ENCODE measurements at regions not wholly inside any gene's neighbourhood (a gene's known extent, or its start where the extent isn't known, plus 50 kb on each side); places are given as distances from the start of the nearest gene placed in this dataset.

GRCh38 chr1:214108097-214108446 is 120.3 kb downstream of the PROX1 start:
- no peaks in the 10 kb centered on the region for H3K36me3 ChIP-seq (ENCODE audit: insufficient read depth, low read length)
- no peaks in the 10 kb centered on the region for H3K9me3 ChIP-seq (ENCODE audit: insufficient read depth, low read length, severe bottlenecking)
- TF ChIP-seq CTCF (IDR thresholded peaks at IDR 0.05; ENCODE audit: borderline replicate concordance, extremely low read depth, low read length, poor library complexity, severe bottlenecking) = no peak
- no peak for TF ChIP-seq EZH2 (IDR thresholded peaks at IDR 0.05; ENCODE audit: borderline replicate concordance, low read depth, low read length, severe bottlenecking)
- H3K4me3 ChIP-seq (ENCODE audit: low read depth in 1 of 2, low read length in 2 of 2) = no peak overlapping the region
- DNase-seq = no peak
- H3K4me1 ChIP-seq (ENCODE audit: insufficient read depth, low read length) = no peaks in the 10 kb centered on the region
- H3K4me2 ChIP-seq (ENCODE audit: insufficient read depth, low read length) = no peak overlapping the region
- no peaks in the 10 kb centered on the region for H3K27me3 ChIP-seq (ENCODE audit: insufficient read depth, low read length, poor library complexity)
- no peak for ATAC-seq (ENCODE audit: insufficient read depth, low read depth)
- H3K79me2 ChIP-seq (ENCODE audit: insufficient read depth, low read length) = no peaks in the 10 kb centered on the region
- H4K20me1 ChIP-seq (ENCODE audit: insufficient read depth, low read length) = no peaks in the 10 kb centered on the region
- H3K27ac ChIP-seq (ENCODE audit: low read length) = no peak overlapping the region
- no peak overlapping the region for H2AFZ ChIP-seq (ENCODE audit: low read depth, low read length)
- no peak overlapping the region for H3K9ac ChIP-seq (ENCODE audit: low read depth, low read length)

GRCh38 chr1:214111796-214112195 is 124.0 kb downstream of the PROX1 start:
- DNase-seq (no peak), ATAC-seq (ENCODE audit: insufficient read depth, low read depth) (no peak)
- Histone ChIP-seq H3K4me2 (ENCODE audit: insufficient read depth, low read length) (no peak overlapping the region), H3K9me3 (ENCODE audit: insufficient read depth, low read length, severe bottlenecking) (no peaks in the 10 kb centered on the region), H3K27ac (ENCODE audit: low read length) (no peak overlapping the region), H3K9ac (ENCODE audit: low read depth, low read length) (no peak overlapping the region), H3K4me1 (ENCODE audit: insufficient read depth, low read length) (no peaks in the 10 kb centered on the region), H2AFZ (ENCODE audit: low read depth, low read length) (no peak overlapping the region), H3K4me3 (ENCODE audit: low read depth in 1 of 2, low read length in 2 of 2) (no peak overlapping the region), H3K27me3 (ENCODE audit: insufficient read depth, low read length, poor library complexity) (no peaks in the 10 kb centered on the region), H3K36me3 (ENCODE audit: insufficient read depth, low read length) (no peaks in the 10 kb centered on the region), H4K20me1 (ENCODE audit: insufficient read depth, low read length) (no peaks in the 10 kb centered on the region), H3K79me2 (ENCODE audit: insufficient read depth, low read length) (no peaks in the 10 kb centered on the region)
- TF ChIP-seq EZH2 (IDR thresholded peaks at IDR 0.05; ENCODE audit: borderline replicate concordance, low read depth, low read length, severe bottlenecking) (no peak), CTCF (IDR thresholded peaks at IDR 0.05; ENCODE audit: borderline replicate concordance, extremely low read depth, low read length, poor library complexity, severe bottlenecking) (no peak)

GRCh38 chr1:214116258-214116657 is 128.5 kb downstream of the PROX1 start:
- Histone ChIP-seq H3K4me1 (ENCODE audit: insufficient read depth, low read length) (no peaks in the 10 kb centered on the region), H3K27ac (ENCODE audit: low read length) (no peak overlapping the region), H3K9me3 (ENCODE audit: insufficient read depth, low read length, severe bottlenecking) (peaks cover 7% of the 10 kb centered on the region), H2AFZ (ENCODE audit: low read depth, low read length) (no peak overlapping the region), H3K9ac (ENCODE audit: low read depth, low read length) (no peak overlapping the region), H4K20me1 (ENCODE audit: insufficient read depth, low read length) (no peaks in the 10 kb centered on the region), H3K27me3 (ENCODE audit: insufficient read depth, low read length, poor library complexity) (no peaks in the 10 kb centered on the region), H3K4me2 (ENCODE audit: insufficient read depth, low read length) (no peak overlapping the region), H3K36me3 (ENCODE audit: insufficient read depth, low read length) (no peaks in the 10 kb centered on the region), H3K79me2 (ENCODE audit: insufficient read depth, low read length) (no peaks in the 10 kb centered on the region), H3K4me3 (ENCODE audit: low read depth in 1 of 2, low read length in 2 of 2) (no peak overlapping the region)
- TF ChIP-seq EZH2 (IDR thresholded peaks at IDR 0.05; ENCODE audit: borderline replicate concordance, low read depth, low read length, severe bottlenecking) (no peak), CTCF (IDR thresholded peaks at IDR 0.05; ENCODE audit: borderline replicate concordance, extremely low read depth, low read length, poor library complexity, severe bottlenecking) (no peak)
- no peak for ATAC-seq (ENCODE audit: insufficient read depth, low read depth)
- no peak for DNase-seq

- Histone ChIP-seq H3K36me3 (ENCODE audit: insufficient read depth, low read length) (no peaks in the 10 kb centered on the region), H3K4me1 (ENCODE audit: insufficient read depth, low read length) (no peaks in the 10 kb centered on the region), H2AFZ (ENCODE audit: low read depth, low read length) (no peak overlapping the region), H3K4me3 (ENCODE audit: low read depth in 1 of 2, low read length in 2 of 2) (no peak overlapping the region), H3K79me2 (ENCODE audit: insufficient read depth, low read length) (no peaks in the 10 kb centered on the region), H3K9ac (ENCODE audit: low read depth, low read length) (no peak overlapping the region), H3K4me2 (ENCODE audit: insufficient read depth, low read length) (no peak overlapping the region), H3K9me3 (ENCODE audit: insufficient read depth, low read length, severe bottlenecking) (peaks cover 7% of the 10 kb centered on the region), H3K27ac (ENCODE audit: low read length) (no peak overlapping the region), H4K20me1 (ENCODE audit: insufficient read depth, low read length) (no peaks in the 10 kb centered on the region), H3K27me3 (ENCODE audit: insufficient read depth, low read length, poor library complexity) (peaks cover 5% of the 10 kb centered on the region)
- TF ChIP-seq EZH2 (IDR thresholded peaks at IDR 0.05; ENCODE audit: borderline replicate concordance, low read depth, low read length, severe bottlenecking) (no peak), CTCF (IDR thresholded peaks at IDR 0.05; ENCODE audit: borderline replicate concordance, extremely low read depth, low read length, poor library complexity, severe bottlenecking) (no peak)
- ATAC-seq (ENCODE audit: insufficient read depth, low read depth) (no peak), DNase-seq (no peak)
Measured at GRCh38 chr1:214117780-214118179, 130.0 kb downstream of the PROX1 start.

Data from DND-41 (cell line).